ENCODE measurements at regions not wholly inside any gene's neighbourhood (a gene's known extent, or its start where the extent isn't known, plus 50 kb on each side); places are given as distances from the start of the nearest gene placed in this dataset.

GRCh38 chr3:18572809-18573208 lies 147.7 kb upstream of the SATB1 start:
- no peaks in the 10 kb centered on the region; a peak in 1 of 5 replicates for H3K9me3 Mint-ChIP-seq
- H4K5ac ChIP-seq (ENCODE audit: insufficient read length, low read depth, low read length), result no peak overlapping the region
- no peak overlapping the region for H2BK5ac ChIP-seq (ENCODE audit: insufficient read length, low read length)
- H3K9me3 ChIP-seq (ENCODE audit: control insufficient read depth, low read depth, low read length), result no peaks in the 10 kb centered on the region
- H3K9ac ChIP-seq (ENCODE audit: extremely low read depth, insufficient read length, low read length), result no peak overlapping the region
- H3K23ac ChIP-seq (ENCODE audit: insufficient read length, low read depth, low read length), result no peak overlapping the region
- H2AFZ ChIP-seq (ENCODE audit: low read length), result no peak overlapping the region
- H3K4ac ChIP-seq (ENCODE audit: low read depth, low read length), result no peak overlapping the region
- H3K79me2 ChIP-seq (ENCODE audit: insufficient read depth, low read length), result no peaks in the 10 kb centered on the region
- H3K4me2 ChIP-seq (ENCODE audit: insufficient read depth, insufficient read length, low read length), result no peak overlapping the region
- no peak overlapping the region for H4K8ac ChIP-seq (replicated peaks; ENCODE audit: insufficient read length, low read depth, low read length)
- no peak overlapping the region for H3K4me3 Mint-ChIP-seq
- H3K4me1 Mint-ChIP-seq, result peaks cover 4 to 5% of the 10 kb centered on the region in 2 experiments; a peak in 3 of 4 replicates
- DNase-seq, result no peak
- no peak overlapping the region for H3K56ac ChIP-seq (ENCODE audit: insufficient read length, low read depth, low read length)
- no peak overlapping the region for H3T11ph ChIP-seq (ENCODE audit: low read length)
- no peaks in the 10 kb centered on the region for H3K23me2 ChIP-seq (ENCODE audit: insufficient read length, low read depth, low read length, poor library complexity, severe bottlenecking)
- no peaks in the 10 kb centered on the region for H3K27me3 ChIP-seq (ENCODE audit: insufficient read depth, low read length)
- no peak overlapping the region for H3K18ac ChIP-seq (ENCODE audit: insufficient read length, low read depth, low read length)
- H2BK12ac ChIP-seq (ENCODE audit: insufficient read length, low read depth, low read length), result no peak overlapping the region
- TF ChIP-seq CTCF (conservative IDR thresholded peaks at IDR 0.05), result no peak
- no peaks in the 10 kb centered on the region for H3K27me3 Mint-ChIP-seq (ENCODE audit: low read depth)
- H2BK20ac ChIP-seq (ENCODE audit: low read depth, low read length, poor library complexity, severe bottlenecking), result no peak overlapping the region
- no peak overlapping the region for H2AK5ac ChIP-seq (ENCODE audit: insufficient read length, low read length)
- no peak overlapping the region for H2BK15ac ChIP-seq (ENCODE audit: low read depth, low read length)
- H3K79me1 ChIP-seq (ENCODE audit: insufficient read depth, low read depth, low read length, poor library complexity, severe bottlenecking), result no peaks in the 10 kb centered on the region
- no peak overlapping the region for H3K27ac Mint-ChIP-seq
- H3K4me1 ChIP-seq (ENCODE audit: insufficient read depth, low read length), result no peaks in the 10 kb centered on the region
- no peaks in the 10 kb centered on the region for H4K20me1 ChIP-seq (ENCODE audit: control insufficient read depth, insufficient read depth, insufficient read length)
- no peak overlapping the region for H3K27ac ChIP-seq (ENCODE audit: insufficient read length, low read depth, low read length)
- H3K36me3 Mint-ChIP-seq (ENCODE audit: insufficient read depth in 1 of 3, low read depth in 3 of 3), result no peaks in the 10 kb centered on the region
- H3K14ac ChIP-seq (ENCODE audit: insufficient read depth, low read length), result no peak overlapping the region
- H4K91ac ChIP-seq (ENCODE audit: insufficient read length, low read depth, low read length), result no peak overlapping the region
- H2BK120ac ChIP-seq (ENCODE audit: low read depth, low read length, poor library complexity, severe bottlenecking), result no peak overlapping the region
